ENCODE measurements at regions not wholly inside any gene's neighbourhood (a gene's known extent, or its start where the extent isn't known, plus 50 kb on each side); places are given as distances from the start of the nearest gene placed in this dataset.

- DNase-seq, result no peak
- no peak overlapping the region for H2BK20ac ChIP-seq (ENCODE audit: low read depth, low read length, poor library complexity, severe bottlenecking)
- WGBS (ENCODE audit: extremely low coverage, insufficient read length, low lambda C conversion rate), result no CpG with 5 or more reads among the region's 2 CpGs
- H3K9me3 ChIP-seq (ENCODE audit: control insufficient read depth, low read depth, low read length), result no peaks in the 10 kb centered on the region
- H2BK15ac ChIP-seq (ENCODE audit: low read depth, low read length), result no peak overlapping the region
- H2AFZ ChIP-seq (ENCODE audit: low read length), result no peak overlapping the region
- H4K20me1 ChIP-seq (ENCODE audit: control insufficient read depth, insufficient read depth, insufficient read length), result no peaks in the 10 kb centered on the region
- H3K23ac ChIP-seq (ENCODE audit: insufficient read length, low read depth, low read length), result no peak overlapping the region
- Mint-ChIP-seq H3K4me3 (no peak overlapping the region), H3K27me3 (ENCODE audit: low read depth) (no peaks in the 10 kb centered on the region), H3K4me1 (no peaks in the 10 kb centered on the region), H3K9me3 (peaks cover 6 to 9% of the 10 kb centered on the region in 2 experiments), H3K27ac (no peak overlapping the region), H3K36me3 (ENCODE audit: insufficient read depth in 1 of 3, low read depth in 3 of 3) (peaks cover 3 to 7% (median 4%) of the 10 kb centered on the region in 3 experiments; a peak in 4 of 7 replicates)
- no peaks in the 10 kb centered on the region for H3K79me2 ChIP-seq (ENCODE audit: insufficient read depth, low read length)
- no peaks in the 10 kb centered on the region for H3K23me2 ChIP-seq (ENCODE audit: insufficient read length, low read depth, low read length, poor library complexity, severe bottlenecking)
- no peak overlapping the region for H4K91ac ChIP-seq (ENCODE audit: insufficient read length, low read depth, low read length)
- H3K4me2 ChIP-seq (ENCODE audit: insufficient read depth, insufficient read length, low read length), result no peak overlapping the region
- no peak overlapping the region for H3K27ac ChIP-seq (ENCODE audit: insufficient read length, low read depth, low read length)
- H3K27me3 ChIP-seq (ENCODE audit: insufficient read depth, low read length), result no peaks in the 10 kb centered on the region
- H3T11ph ChIP-seq (ENCODE audit: low read length), result no peak overlapping the region
- H3K18ac ChIP-seq (ENCODE audit: insufficient read length, low read depth, low read length), result no peak overlapping the region
- no peak overlapping the region for H3K14ac ChIP-seq (ENCODE audit: insufficient read depth, low read length)
- no peak overlapping the region for H4K8ac ChIP-seq (replicated peaks; ENCODE audit: insufficient read length, low read depth, low read length)
- no peak overlapping the region for H2BK12ac ChIP-seq (ENCODE audit: insufficient read length, low read depth, low read length)
- H3K9ac ChIP-seq (ENCODE audit: extremely low read depth, insufficient read length, low read length), result no peak overlapping the region
- H3K4ac ChIP-seq (ENCODE audit: low read depth, low read length), result no peak overlapping the region
- H2BK5ac ChIP-seq (ENCODE audit: insufficient read length, low read length), result no peak overlapping the region
- no peaks in the 10 kb centered on the region for H3K79me1 ChIP-seq (ENCODE audit: insufficient read depth, low read depth, low read length, poor library complexity, severe bottlenecking)
- H4K5ac ChIP-seq (ENCODE audit: insufficient read length, low read depth, low read length), result no peak overlapping the region
- no peak overlapping the region for H2AK5ac ChIP-seq (ENCODE audit: insufficient read length, low read length)
- no peak overlapping the region for H3K56ac ChIP-seq (ENCODE audit: insufficient read length, low read depth, low read length)
- no peaks in the 10 kb centered on the region for H3K4me1 ChIP-seq (ENCODE audit: insufficient read depth, low read length)
- H2BK120ac ChIP-seq (ENCODE audit: low read depth, low read length, poor library complexity, severe bottlenecking), result no peak overlapping the region
- TF ChIP-seq CTCF (conservative IDR thresholded peaks at IDR 0.05), result no peak
Measured at GRCh38 chr13:64276232-64276631, 2860.6 kb upstream of the PCDH20 start.
